Nephron progenitor cell (in vitro differentiated cells): ENCODE measurements at regions not wholly inside any gene's neighbourhood (a gene's known extent, or its start where the extent isn't known, plus 50 kb on each side); places are given as distances from the start of the nearest gene placed in this dataset.

Experiments used
- DNase-seq: peaks from one replicate; pipeline ENCODE4 v3.0.0; 2021
- H3K27ac Mint-ChIP-seq: 2 replicates; pipeline ENCODE4 v1.8.0; 2021; ENCODE audit warnings: mild to moderate bottlenecking, moderate library complexity, mixed read lengths
- H3K27me3 Mint-ChIP-seq: 2 replicates; pipeline ENCODE4 v1.8.0; 2021; ENCODE audit warnings: mild to moderate bottlenecking, low read depth, mixed read lengths; ENCODE audit not compliant: poor library complexity
- H3K36me3 Mint-ChIP-seq: 2 replicates; pipeline ENCODE4 v1.8.0; 2021; ENCODE audit warnings: low read depth, mixed read lengths
- H3K4me1 Mint-ChIP-seq: 2 replicates; pipeline ENCODE4 v1.8.0; 2021; ENCODE audit warnings: mixed read lengths
- H3K4me3 Mint-ChIP-seq: 2 replicates; pipeline ENCODE4 v1.8.0; 2021; ENCODE audit warnings: mild to moderate bottlenecking, moderate library complexity, mixed read lengths
- H3K9me3 Mint-ChIP-seq: 2 replicates; pipeline ENCODE4 v1.8.0; 2021; ENCODE audit warnings: mild to moderate bottlenecking, moderate library complexity, mixed read lengths
- TF ChIP-seq, protein P1 (sequence below): fragments of 200-600 bp; sonication (generic); IDR thresholded peaks from 2 replicates; pipeline ENCODE4 v1.5.0; 2021; ENCODE audit warnings: antibody characterized with exemption

DNA sequence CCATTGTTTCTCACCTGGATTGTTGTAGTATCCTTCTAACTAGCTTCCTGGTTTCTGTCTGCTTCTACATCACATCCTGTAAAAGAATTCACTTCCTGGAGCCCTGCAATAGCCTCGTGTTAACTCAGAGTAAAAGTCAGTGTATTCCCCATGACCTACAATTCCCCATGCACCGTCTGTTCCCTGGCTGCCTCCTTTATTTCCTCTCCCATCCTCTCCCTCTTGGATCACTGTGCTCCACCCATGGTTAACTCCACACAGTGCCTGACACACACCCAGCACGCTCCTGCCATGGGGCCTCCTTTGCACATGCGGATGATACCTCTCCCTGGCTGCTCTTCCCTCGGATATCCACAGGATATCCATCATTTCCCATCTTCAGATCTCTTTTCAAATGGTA, 301.4 kb upstream of the IRX3 start:
- peaks cover 48% of the 10 kb centered on the region for H3K27me3 Mint-ChIP-seq
- no peaks in the 10 kb centered on the region for H3K36me3 Mint-ChIP-seq
- H3K4me3 Mint-ChIP-seq = no peak overlapping the region
- DNase-seq = no peak
- H3K4me1 Mint-ChIP-seq = peaks cover 48% of the 10 kb centered on the region
- no peaks in the 10 kb centered on the region for H3K9me3 Mint-ChIP-seq
- TF ChIP-seq, protein P1, sequence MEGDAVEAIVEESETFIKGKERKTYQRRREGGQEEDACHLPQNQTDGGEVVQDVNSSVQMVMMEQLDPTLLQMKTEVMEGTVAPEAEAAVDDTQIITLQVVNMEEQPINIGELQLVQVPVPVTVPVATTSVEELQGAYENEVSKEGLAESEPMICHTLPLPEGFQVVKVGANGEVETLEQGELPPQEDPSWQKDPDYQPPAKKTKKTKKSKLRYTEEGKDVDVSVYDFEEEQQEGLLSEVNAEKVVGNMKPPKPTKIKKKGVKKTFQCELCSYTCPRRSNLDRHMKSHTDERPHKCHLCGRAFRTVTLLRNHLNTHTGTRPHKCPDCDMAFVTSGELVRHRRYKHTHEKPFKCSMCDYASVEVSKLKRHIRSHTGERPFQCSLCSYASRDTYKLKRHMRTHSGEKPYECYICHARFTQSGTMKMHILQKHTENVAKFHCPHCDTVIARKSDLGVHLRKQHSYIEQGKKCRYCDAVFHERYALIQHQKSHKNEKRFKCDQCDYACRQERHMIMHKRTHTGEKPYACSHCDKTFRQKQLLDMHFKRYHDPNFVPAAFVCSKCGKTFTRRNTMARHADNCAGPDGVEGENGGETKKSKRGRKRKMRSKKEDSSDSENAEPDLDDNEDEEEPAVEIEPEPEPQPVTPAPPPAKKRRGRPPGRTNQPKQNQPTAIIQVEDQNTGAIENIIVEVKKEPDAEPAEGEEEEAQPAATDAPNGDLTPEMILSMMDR = no peak
- no peak overlapping the region for H3K27ac Mint-ChIP-seq

DNA sequence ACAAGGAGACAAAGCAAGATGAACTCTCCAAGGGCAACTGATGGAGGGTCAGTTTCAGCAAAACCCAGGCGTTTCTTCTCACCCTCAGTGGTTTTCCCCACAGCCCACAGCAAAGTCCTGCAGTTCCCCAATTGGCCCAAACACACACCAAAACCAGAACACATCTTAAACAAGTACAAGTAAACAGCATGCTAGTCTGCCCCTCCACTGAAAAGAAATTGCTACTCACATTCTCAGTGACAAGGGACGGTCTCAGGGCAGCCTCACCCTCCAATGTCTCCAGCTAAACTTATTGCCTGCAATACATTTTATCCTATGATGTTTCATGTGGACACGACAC, 300.6 kb upstream of the IRX3 start:
- TF ChIP-seq, protein P1 = no peak
- Mint-ChIP-seq H3K27me3 (peaks cover 39% of the 10 kb centered on the region), H3K27ac (no peak overlapping the region), H3K4me1 (peaks cover 56% of the 10 kb centered on the region), H3K4me3 (no peak overlapping the region), H3K9me3 (no peaks in the 10 kb centered on the region), H3K36me3 (no peaks in the 10 kb centered on the region)
- no peak for DNase-seq

DNA sequence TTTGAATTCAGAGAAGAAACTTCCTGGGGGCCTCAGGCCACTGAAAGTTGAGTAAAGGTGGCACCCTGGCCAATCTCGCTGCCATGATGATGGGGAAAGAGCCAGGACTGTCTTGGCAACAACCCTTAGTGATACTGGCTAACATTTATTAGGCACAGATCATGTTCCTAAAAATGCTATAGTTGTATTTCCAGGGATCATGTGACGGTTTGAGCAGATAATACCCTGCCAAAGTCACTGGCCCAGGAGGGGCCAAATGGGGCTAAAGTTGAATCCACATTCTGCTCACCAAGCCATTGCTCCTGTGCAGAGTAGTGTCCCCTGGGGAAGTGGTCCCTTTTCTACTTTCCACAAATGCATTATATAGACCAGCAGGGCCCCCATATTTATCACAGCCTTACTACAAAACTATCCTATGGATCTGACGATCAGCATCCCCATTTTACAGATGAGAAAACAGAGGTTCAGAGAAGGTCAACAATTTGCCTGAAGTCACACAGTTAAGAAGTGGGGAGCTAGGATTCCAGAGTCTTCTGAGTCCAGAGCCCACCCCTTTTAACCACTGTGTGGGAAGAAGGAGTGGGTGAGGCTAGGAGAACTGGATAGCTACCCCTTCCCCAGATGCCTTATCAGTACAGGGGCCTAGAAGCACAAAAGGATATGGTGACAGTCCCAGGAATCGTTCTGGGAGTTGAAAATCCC, 300.0 kb upstream of the IRX3 start:
- no peak overlapping the region for H3K4me3 Mint-ChIP-seq
- H3K27ac Mint-ChIP-seq = no peak overlapping the region
- H3K4me1 Mint-ChIP-seq = peaks cover 55% of the 10 kb centered on the region
- no peak for DNase-seq
- H3K27me3 Mint-ChIP-seq = peaks cover 34% of the 10 kb centered on the region
- TF ChIP-seq, protein P1 = no peak
- no peaks in the 10 kb centered on the region for H3K36me3 Mint-ChIP-seq
- H3K9me3 Mint-ChIP-seq = no peaks in the 10 kb centered on the region

DNA sequence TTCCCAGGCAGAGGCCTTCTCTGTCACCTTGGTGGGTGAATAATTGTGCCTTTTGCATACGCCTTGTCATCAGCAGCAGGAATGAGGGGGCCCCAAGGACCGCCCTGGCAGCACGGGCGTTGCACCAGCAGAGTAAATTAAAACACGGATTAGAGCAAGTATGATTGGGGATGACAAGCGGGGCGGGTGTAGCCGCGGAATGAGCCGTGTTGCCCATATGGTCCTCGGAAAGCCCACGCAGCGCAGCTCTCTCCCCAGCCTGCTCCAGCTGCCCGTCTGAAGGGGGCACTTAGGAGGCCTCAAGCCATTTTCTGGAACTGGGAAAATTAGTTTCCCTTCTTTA, 299.4 kb upstream of the IRX3 start:
- no peaks in the 10 kb centered on the region for H3K9me3 Mint-ChIP-seq
- TF ChIP-seq, protein P1 = no peak
- no peak for DNase-seq
- H3K36me3 Mint-ChIP-seq = no peaks in the 10 kb centered on the region
- H3K27me3 Mint-ChIP-seq = peaks cover 28% of the 10 kb centered on the region
- H3K4me3 Mint-ChIP-seq = peak overlapping the region; percentile 35
- no peak overlapping the region for H3K27ac Mint-ChIP-seq
- peaks cover 49% of the 10 kb centered on the region for H3K4me1 Mint-ChIP-seq

DNA sequence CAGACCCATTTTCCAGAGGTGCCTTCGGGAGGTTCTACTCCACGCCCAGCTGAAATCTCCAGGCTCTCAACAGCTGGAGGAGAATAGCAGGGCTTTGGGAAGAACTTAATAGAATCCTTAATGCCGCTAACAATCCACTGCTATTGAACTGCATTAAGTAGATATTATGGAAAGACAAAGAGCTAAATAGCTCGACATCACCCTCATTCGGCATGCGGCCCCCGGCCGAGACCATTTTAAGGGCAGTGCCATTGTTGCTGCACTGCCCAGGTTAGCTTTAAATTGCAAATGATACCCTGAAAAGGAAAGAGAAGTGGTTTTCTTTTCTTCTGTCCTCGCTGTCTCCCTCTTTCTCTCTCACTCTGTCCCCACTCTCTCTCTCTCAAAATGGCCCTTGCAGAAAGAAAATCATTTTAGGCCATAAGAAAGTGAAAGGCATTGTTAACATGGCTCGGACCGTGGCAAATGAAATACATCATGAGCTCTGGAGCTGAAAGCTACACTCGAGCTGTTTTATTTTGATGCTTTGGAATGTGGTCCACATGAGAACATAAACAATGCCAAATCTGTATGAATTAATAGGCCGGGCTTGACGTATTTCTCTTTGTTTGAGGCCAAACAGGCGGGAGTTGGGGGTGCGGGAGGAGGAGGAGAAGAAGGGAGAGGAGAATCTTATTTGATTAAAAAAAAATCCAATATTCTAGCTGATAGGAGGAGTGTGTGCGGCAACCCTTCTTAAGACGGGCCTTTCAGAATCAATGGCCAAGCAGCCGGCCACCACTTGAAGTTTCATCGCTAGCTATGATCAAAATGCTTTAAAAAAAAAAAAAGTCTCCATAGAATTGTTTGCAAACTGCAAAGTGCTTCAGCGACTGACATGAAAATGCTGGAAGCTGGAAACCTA, 298.8 kb upstream of the IRX3 start:
- H3K9me3 Mint-ChIP-seq = no peaks in the 10 kb centered on the region
- TF ChIP-seq, protein P1 = no peak
- H3K27me3 Mint-ChIP-seq = peaks cover 21% of the 10 kb centered on the region
- no peak for DNase-seq
- no peak overlapping the region for H3K27ac Mint-ChIP-seq
- peak overlapping the region; percentile 44 for H3K4me3 Mint-ChIP-seq
- peaks cover 42% of the 10 kb centered on the region for H3K4me1 Mint-ChIP-seq
- H3K36me3 Mint-ChIP-seq = no peaks in the 10 kb centered on the region
